HG03442 (cell line): ENCODE measurements at regions not wholly inside any gene's neighbourhood (a gene's known extent, or its start where the extent isn't known, plus 50 kb on each side); places are given as distances from the start of the nearest gene placed in this dataset.
"Not testable (repeated sequence)": the region's sequence is repeated elsewhere in the genome, so short reads cannot be mapped to it uniquely, and the experiment has no call there.

Source experiments
- ATAC-seq: cut with Tn5 transposase; IDR thresholded peaks from one replicate; pipeline ENCODE4 v1.9.1; 2021; ENCODE audit warnings: mild to moderate bottlenecking, moderate library complexity; ENCODE audit not compliant: unreplicated experiment

DNA sequence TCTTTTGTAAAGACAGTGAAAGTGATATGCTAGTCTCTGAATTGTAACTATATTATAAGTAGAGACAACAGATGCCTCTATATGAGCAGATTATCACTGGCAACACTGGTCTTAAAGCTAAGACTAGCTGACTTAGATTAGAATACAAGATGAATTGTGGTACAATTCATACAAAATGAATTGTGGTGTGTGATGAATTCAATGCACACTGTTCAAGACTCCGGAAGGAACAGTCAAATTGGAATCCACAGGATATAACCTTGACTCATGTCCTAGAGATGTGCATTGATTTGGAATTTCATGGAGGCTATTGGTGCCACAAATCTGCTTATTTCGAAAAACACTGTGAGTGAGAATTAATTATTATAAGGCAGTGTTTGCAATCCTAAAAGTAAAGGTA lies 701.8 kb downstream of the PCDH7 start:
- ATAC-seq = no peak

DNA sequence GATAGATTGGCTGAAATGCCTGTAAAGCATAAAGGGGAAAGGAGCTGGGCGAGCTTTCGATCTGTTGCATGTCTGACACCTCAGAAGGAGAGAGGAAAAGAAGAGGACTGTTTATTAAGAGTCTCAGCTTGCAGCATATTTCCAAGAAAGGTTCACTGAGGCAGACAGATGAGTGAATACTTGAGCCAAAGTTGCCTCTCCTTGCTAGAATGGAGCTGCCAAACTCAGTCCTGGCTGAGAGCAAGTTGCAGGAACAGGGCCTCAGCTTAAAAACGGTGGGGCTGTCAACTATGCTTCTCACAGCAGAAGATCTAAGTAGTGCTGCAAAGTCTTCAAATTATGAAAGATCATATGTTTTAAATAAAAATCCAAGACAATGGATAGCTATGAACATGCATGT lies 707.5 kb downstream of the PCDH7 start:
- ATAC-seq = no peak

DNA sequence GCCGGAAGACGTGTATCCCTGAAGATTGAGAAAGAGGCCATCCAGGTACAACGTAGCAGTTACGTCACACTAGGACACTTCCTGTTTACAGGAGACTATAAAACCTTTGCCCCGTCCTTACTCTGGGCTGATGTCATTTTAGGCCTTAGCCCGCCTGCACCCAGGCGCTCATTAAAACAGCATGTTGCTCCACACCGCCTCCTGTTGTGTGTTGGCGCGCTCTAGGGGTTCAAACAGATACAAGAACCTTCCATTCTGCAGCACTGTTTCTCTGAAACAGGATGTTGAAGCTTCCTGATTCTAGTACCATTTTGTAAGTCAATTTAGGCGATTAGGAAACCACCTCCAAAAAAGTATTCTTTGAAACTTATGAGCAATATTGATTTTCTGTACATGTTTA lies 722.1 kb downstream of the PCDH7 start:
- ATAC-seq = no peak

- no peak for ATAC-seq
Measured at GRCh38 chr4:31445526-31445925, 725.4 kb downstream of the PCDH7 start.

- ATAC-seq = no peak
Measured at GRCh38 chr4:31455612-31456011, 735.4 kb downstream of the PCDH7 start.

- ATAC-seq = no peak
Measured at GRCh38 chr4:31458813-31459212, 738.6 kb downstream of the PCDH7 start.

- no peak for ATAC-seq
Measured at GRCh38 chr4:31461421-31461820, 741.3 kb downstream of the PCDH7 start.

- ATAC-seq = no peak
Measured at GRCh38 chr4:31467781-31468180, 747.6 kb downstream of the PCDH7 start.

- ATAC-seq = no peak
Measured at GRCh38 chr4:31474221-31474620, 754.1 kb downstream of the PCDH7 start.

- no peak for ATAC-seq
Measured at GRCh38 chr4:31482691-31483090, 762.5 kb downstream of the PCDH7 start.

DNA sequence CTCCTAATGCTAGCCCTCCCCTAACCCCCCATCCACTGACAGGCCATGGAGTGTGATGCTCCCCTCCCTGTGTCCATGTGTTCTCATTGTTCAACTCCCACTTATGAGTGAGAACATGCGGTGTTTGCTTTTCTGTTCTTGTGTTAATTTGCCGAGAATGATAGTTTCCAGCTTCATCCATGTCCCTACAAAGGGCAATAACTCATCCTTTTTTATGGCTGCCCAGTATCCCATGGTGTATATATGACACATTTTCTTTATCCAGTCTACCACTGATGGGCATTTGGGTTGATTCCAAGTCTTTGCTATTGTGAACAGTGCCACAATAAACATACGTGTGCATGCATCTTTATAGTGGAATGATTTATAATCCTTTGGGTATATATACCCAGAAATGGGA lies 779.0 kb downstream of the PCDH7 start:
- not testable (repeated sequence) for ATAC-seq

DNA sequence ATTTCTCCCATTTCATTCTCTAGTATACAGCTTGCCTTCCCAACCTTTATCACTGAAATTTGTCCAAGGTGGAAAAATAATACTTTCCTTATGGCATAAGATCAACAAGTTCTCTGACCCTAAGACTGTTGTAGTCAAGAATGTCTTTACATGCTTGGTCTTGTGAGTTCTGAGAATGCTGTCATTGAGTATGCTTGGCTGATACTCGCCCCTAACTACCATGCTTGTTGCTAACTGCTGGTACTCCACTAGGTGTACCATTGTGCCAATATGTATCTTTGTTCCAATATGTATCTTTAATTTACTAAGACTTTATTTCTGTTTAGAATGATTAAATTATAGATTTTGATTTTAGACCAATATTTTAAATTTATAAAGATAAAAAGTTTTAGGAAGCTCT lies 796.4 kb downstream of the PCDH7 start:
- ATAC-seq = no peak

GRCh38 chr4:31518796-31519250 lies 798.7 kb downstream of the PCDH7 start:
- no peak for ATAC-seq

DNA sequence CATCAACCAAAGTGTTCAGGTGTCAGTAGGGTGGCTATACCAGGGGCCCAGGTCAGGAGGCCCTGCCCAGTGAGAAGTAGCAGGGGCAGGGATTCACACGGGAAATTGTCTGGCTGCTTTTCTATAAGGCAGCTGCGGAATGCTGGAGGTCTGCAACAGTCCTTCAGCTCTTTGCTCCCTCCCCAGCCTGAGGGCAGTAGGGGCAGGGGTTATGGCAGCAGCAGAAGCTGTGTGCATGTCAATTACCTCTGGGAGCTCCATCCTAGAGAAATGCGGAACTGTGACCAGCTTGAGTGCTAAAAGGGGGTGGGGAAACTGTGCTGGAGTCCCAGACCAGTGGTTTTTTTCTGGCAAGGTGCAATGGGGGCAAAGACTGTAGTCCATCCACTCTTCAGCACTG lies 810.4 kb downstream of the PCDH7 start:
- no peak for ATAC-seq

- no peak for ATAC-seq
Measured at GRCh38 chr4:31538877-31539276, 818.7 kb downstream of the PCDH7 start.

DNA sequence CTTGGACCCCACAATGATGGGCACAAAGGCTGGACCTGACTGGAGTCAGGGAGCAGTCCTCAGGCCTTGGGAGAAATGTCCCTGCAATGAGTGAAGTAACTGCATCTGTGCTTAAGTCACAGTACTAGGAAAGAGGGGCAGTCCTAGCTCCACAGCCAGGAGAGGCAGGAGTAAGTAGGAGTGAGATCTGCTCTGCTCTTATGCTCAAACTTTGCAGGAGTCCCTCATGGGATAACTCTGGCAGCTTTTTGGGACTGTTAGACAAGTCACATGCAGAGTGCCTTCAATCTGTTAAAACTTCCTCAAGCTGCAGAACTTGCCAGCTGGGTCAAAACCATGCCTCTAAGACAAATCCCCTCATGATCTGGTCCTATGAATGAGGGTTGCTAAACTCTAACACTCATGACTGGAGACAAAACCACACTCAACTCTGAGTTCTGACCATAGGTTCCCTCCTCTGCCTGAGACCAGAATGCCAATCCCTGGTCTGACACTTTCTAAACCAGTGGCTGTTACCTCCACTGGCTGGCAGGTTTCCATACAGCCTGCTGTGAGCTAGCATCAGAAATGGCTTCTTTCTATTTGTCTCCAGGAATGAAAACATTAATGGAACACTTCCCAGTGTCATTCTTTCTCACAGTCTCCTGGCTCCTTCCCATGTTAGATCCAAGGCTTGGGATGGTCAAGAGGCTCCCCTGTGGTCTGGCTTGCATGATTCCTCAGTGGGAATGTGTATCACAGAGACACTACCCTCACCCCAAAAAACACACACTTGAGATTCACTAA lies 819.3 kb downstream of the PCDH7 start:
- ATAC-seq = no peak

DNA sequence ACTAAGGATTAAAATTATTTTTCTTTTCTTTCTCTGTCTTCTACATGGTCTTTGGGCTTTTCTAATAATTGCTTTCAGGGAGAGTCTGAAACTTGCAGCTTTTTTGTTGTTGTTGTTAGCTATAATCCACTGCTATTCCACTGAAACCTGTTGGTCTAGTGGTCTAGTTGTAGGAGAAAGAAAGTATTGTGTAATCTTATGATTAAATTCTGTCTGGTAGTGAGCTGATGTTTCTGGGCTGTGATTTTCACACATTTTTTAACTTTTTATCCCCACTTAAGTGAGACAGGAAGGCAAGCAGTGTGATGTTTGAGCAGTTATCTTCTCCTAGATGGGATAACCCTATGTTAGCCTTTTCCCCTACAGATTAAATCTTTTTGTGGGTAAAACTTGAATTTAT lies 825.2 kb downstream of the PCDH7 start:
- no peak for ATAC-seq

- ATAC-seq = no peak
Measured at GRCh38 chr4:31545755-31546154, 825.6 kb downstream of the PCDH7 start.

GRCh38 chr4:31548021-31548420 lies 827.9 kb downstream of the PCDH7 start:
- ATAC-seq = no peak

GRCh38 chr4:31548823-31549222 lies 828.7 kb downstream of the PCDH7 start:
- ATAC-seq = no peak

- ATAC-seq = no peak
Measured at GRCh38 chr4:31549256-31549655, 829.1 kb downstream of the PCDH7 start.

DNA sequence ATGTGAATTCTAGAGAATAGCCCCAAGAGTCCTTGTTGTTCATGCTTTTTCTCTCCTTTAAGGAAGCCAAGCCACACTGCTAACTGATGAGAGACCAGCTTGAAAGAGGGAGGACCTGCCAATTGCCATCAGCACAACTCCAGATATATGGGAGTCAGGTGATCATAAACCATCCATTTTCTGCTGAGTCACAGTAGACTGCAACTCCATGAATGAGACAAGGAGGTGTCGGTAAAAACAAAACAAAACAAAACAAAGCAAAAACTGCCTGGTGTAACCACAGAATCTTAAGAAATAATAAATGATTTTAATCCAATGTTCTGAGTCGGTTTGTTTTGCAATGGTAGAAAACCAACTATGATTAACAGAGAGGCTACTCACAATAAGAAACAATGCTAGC lies 837.3 kb downstream of the PCDH7 start:
- ATAC-seq = no peak

GRCh38 chr4:31573554-31573953 lies 853.4 kb downstream of the PCDH7 start:
- ATAC-seq = no peak
